ENCODE measurements at regions not wholly inside any gene's neighbourhood (a gene's known extent, or its start where the extent isn't known, plus 50 kb on each side); places are given as distances from the start of the nearest gene placed in this dataset.

GRCh38 chr4:10872833-10873517 lies 188.4 kb upstream of the CLNK start:
- TF ChIP-seq, protein P1, sequence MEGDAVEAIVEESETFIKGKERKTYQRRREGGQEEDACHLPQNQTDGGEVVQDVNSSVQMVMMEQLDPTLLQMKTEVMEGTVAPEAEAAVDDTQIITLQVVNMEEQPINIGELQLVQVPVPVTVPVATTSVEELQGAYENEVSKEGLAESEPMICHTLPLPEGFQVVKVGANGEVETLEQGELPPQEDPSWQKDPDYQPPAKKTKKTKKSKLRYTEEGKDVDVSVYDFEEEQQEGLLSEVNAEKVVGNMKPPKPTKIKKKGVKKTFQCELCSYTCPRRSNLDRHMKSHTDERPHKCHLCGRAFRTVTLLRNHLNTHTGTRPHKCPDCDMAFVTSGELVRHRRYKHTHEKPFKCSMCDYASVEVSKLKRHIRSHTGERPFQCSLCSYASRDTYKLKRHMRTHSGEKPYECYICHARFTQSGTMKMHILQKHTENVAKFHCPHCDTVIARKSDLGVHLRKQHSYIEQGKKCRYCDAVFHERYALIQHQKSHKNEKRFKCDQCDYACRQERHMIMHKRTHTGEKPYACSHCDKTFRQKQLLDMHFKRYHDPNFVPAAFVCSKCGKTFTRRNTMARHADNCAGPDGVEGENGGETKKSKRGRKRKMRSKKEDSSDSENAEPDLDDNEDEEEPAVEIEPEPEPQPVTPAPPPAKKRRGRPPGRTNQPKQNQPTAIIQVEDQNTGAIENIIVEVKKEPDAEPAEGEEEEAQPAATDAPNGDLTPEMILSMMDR (IDR thresholded peaks at IDR 0.05; ENCODE audit: borderline replicate concordance, insufficient read depth, low read depth, low read length) = no peak

GRCh38 chr4:10866666-10867065 lies 182.1 kb upstream of the CLNK start:
- no peak overlapping the region for H3K4me3 ChIP-seq (ENCODE audit: low read depth, low read length)
- TF ChIP-seq, protein P1 (IDR thresholded peaks at IDR 0.05; ENCODE audit: borderline replicate concordance, insufficient read depth, low read depth, low read length) = no peak

More at GRCh38 chr4:10872833-10873517, 188.4 kb upstream of the CLNK start:
- H3K4me3 ChIP-seq (ENCODE audit: low read depth, low read length) = no peak overlapping the region

- H3K4me3 ChIP-seq (ENCODE audit: low read depth, low read length) = no peak overlapping the region
- TF ChIP-seq, protein P1 (IDR thresholded peaks at IDR 0.05; ENCODE audit: borderline replicate concordance, insufficient read depth, low read depth, low read length) = no peak
Observed at GRCh38 chr4:10861036-10861435, 176.5 kb upstream of the CLNK start.

- TF ChIP-seq, protein P1 (IDR thresholded peaks at IDR 0.05; ENCODE audit: borderline replicate concordance, insufficient read depth, low read depth, low read length) = no peak
- no peak overlapping the region for H3K4me3 ChIP-seq (ENCODE audit: low read depth, low read length)
Observed at GRCh38 chr4:10856271-10856782, 171.8 kb upstream of the CLNK start.

- H3K4me3 ChIP-seq (ENCODE audit: low read depth, low read length) = no peak overlapping the region
- TF ChIP-seq, protein P1 (IDR thresholded peaks at IDR 0.05; ENCODE audit: borderline replicate concordance, insufficient read depth, low read depth, low read length) = no peak
Observed at GRCh38 chr4:10853196-10853595, 168.6 kb upstream of the CLNK start.

DNA sequence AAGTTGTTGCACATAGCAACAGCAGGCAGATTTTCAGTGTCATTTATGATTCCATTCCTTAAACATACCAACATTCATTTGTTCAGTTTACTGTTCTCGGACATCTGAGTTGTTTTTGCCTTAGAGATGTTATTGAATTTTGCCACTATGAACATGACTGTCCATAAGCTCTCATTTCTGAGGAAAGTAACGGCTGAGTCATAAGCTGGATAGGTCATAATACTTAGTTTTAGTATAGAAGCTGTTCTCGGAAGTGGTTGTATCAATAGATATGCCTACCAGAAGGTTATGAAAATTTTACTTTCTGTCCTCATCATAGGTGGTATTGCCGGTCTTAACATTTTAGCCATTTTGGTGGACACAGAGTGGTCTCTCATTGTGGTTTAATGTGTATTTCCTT lies 157.1 kb upstream of the CLNK start:
- H3K4me3 ChIP-seq (ENCODE audit: low read depth, low read length) = no peak overlapping the region
- TF ChIP-seq, protein P1 (IDR thresholded peaks at IDR 0.05; ENCODE audit: borderline replicate concordance, insufficient read depth, low read depth, low read length) = no peak

DNA sequence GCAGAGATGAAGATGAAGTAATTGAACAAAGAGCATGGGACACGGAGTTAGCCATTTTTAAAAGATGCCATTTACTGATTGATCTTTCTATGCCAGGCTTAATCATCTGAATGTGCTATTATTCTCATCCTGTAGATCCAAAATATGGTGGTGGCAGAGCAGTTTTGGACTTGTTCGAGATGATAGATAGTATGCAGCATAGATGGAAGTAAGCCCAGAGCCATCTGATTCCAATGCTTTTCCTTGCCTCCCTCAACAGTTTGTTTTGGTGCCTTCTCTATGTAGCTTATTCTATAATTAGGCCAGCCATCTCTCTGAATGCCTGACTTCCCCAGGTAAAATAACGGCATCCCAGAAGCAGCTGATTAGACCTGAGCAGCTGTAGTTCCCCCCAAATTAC lies 152.6 kb upstream of the CLNK start:
- H3K4me3 ChIP-seq (ENCODE audit: low read depth, low read length) = no peak overlapping the region
- TF ChIP-seq, protein P1 (IDR thresholded peaks at IDR 0.05; ENCODE audit: borderline replicate concordance, insufficient read depth, low read depth, low read length) = no peak

Measured in GM12875 (cell line).